PC-9 (cell line): ENCODE measurements at regions not wholly inside any gene's neighbourhood (a gene's known extent, or its start where the extent isn't known, plus 50 kb on each side); places are given as distances from the start of the nearest gene placed in this dataset.

ENCODE experiments used
- BruUV-seq: library from RNA; stranded (reverse); fragments of 400-500 nt; replicated peaks from 2 replicates; lab custom pipeline; 2021; lab: Mats Ljungman, UMichigan
- CTCF ChIA-PET: fragments of 300-600 bp; sonication (Branson Sonifier 250); formaldehyde crosslinking; loops from one replicate; lab custom pipeline; 2022; ENCODE audit warnings: antibody characterized with exemption; lab: Charles Lee
- POLR2A ChIA-PET: fragments of 300-600 bp; sonication (Branson Sonifier 250); formaldehyde crosslinking; loops from one replicate; lab custom pipeline; 2022; ENCODE audit warnings: antibody characterized with exemption; ENCODE audit not compliant: unreplicated experiment; lab: Charles Lee
- DNase-seq, 2 experiments: peaks; one replicate each; pipeline versions ENCODE4 v3.0.0 to v3.0.0-alpha.2; 2015 to 2022; ENCODE audit warnings: mixed read lengths in 1 of 2
- H2AFZ ChIP-seq: fragments of 200-600 bp; sonication (generic); 2 replicates; pipeline ENCODE4 v1.8.1; 2017; ENCODE audit warnings: antibody characterized with exemption
- H3F3A ChIP-seq: fragments of 200-600 bp; sonication (generic); 2 replicates; pipeline ENCODE4 v1.8.1; 2017; ENCODE audit warnings: antibody characterized with exemption, mild to moderate bottlenecking, low read depth; ENCODE audit not compliant: insufficient read depth
- H3K27ac ChIP-seq: fragments of 200-600 bp; sonication (generic); 2 replicates; pipeline ENCODE4 v1.6.1; 2016; ENCODE audit warnings: mixed run types
- H3K27me3 ChIP-seq: fragments of 200-600 bp; sonication (generic); 2 replicates; pipeline ENCODE4 v1.6.1; 2016; ENCODE audit warnings: low read depth, mixed run types; ENCODE audit not compliant: insufficient read depth
- H3K36me3 ChIP-seq: fragments of 200-600 bp; sonication (generic); 2 replicates; pipeline ENCODE4 v1.6.1; 2016; ENCODE audit warnings: low read depth, mixed run types
- H3K4me1 ChIP-seq: fragments of 200-600 bp; sonication (generic); replicated peaks from 2 replicates; pipeline ENCODE4 v1.6.1; 2016; ENCODE audit warnings: mixed run types; ENCODE audit not compliant: insufficient read depth
- H3K4me2 ChIP-seq: fragments of 200-600 bp; sonication (generic); 2 replicates; pipeline ENCODE4 v1.6.1; 2017; ENCODE audit warnings: mixed run types
- H3K4me3 ChIP-seq: fragments of 200-600 bp; sonication (generic); 2 replicates; pipeline ENCODE4 v1.6.1; 2016; ENCODE audit warnings: mixed run types
- H3K79me2 ChIP-seq: fragments of 200-600 bp; sonication (generic); 2 replicates; pipeline ENCODE4 v1.6.1; 2017; ENCODE audit warnings: low read depth, mixed run types
- H3K9me2 ChIP-seq: fragments of 200-600 bp; sonication (generic); 2 replicates; pipeline ENCODE4 v1.8.1; 2017; ENCODE audit warnings: mild to moderate bottlenecking; ENCODE audit not compliant: insufficient read depth
- H3K9me3 ChIP-seq: fragments of 200-600 bp; sonication (generic); 2 replicates; pipeline ENCODE4 v1.8.1; 2016; ENCODE audit warnings: low read depth; ENCODE audit not compliant: insufficient read depth
- H4K20me1 ChIP-seq: fragments of 200-600 bp; sonication (generic); 2 replicates; pipeline ENCODE4 v1.8.1; 2017; ENCODE audit not compliant: insufficient read depth
- CTCF ChIP-seq: fragments of 200-600 bp; sonication (generic); conservative IDR thresholded peaks from 2 replicates; pipeline ENCODE4 v1.6.1; 2017; ENCODE audit warnings: mixed run types, antibody characterized with exemption, mild to moderate bottlenecking, moderate library complexity
- EZH2 ChIP-seq: fragments of 200-600 bp; sonication (generic); IDR thresholded peaks from 2 replicates; pipeline ENCODE4 v1.8.0; 2017; ENCODE audit warnings: antibody characterized with exemption, low read depth
- intact Hi-C: fragments of 100-400 bp; cut with micrococcal nuclease; formaldehyde crosslinking; loops from one replicate; pipeline ENCODE4 v1.10.0; 2022; ENCODE audit not compliant: unreplicated experiment

GRCh38 chr2:67726416-67726815 lies 329.3 kb downstream of the ETAA1 start:
- Histone ChIP-seq H3K9me3 (no peaks in the 10 kb centered on the region), H3K36me3 (no peaks in the 10 kb centered on the region), H2AFZ (no peak overlapping the region), H4K20me1 (no peaks in the 10 kb centered on the region), H3K4me1 (no peaks in the 10 kb centered on the region), H3K4me3 (no peak overlapping the region), H3K9me2 (no peaks in the 10 kb centered on the region), H3K4me2 (no peak overlapping the region), H3K27ac (no peak overlapping the region), H3K27me3 (peaks cover 41% of the 10 kb centered on the region), H3F3A (no peaks in the 10 kb centered on the region), H3K79me2 (no peaks in the 10 kb centered on the region)
- TF ChIP-seq EZH2 (no peak), CTCF (no peak)
- intact Hi-C loops = no loop called here
- CTCF ChIA-PET = no interaction called here
- no TSS peak for BruUV-seq
- DNase-seq = no peak
- POLR2A ChIA-PET = no interaction called here

GRCh38 chr2:67727131-67727530 lies 330.0 kb downstream of the ETAA1 start:
- Histone ChIP-seq H4K20me1 (no peaks in the 10 kb centered on the region), H3K9me2 (no peaks in the 10 kb centered on the region), H3K27ac (no peak overlapping the region), H3K9me3 (no peaks in the 10 kb centered on the region), H3K4me3 (no peak overlapping the region), H3K36me3 (no peaks in the 10 kb centered on the region), H3K79me2 (no peaks in the 10 kb centered on the region), H2AFZ (no peak overlapping the region), H3F3A (no peaks in the 10 kb centered on the region), H3K4me1 (no peaks in the 10 kb centered on the region), H3K4me2 (no peak overlapping the region), H3K27me3 (peaks cover 41% of the 10 kb centered on the region)
- no peak for DNase-seq
- intact Hi-C loops = no loop called here
- CTCF ChIA-PET = no interaction called here
- POLR2A ChIA-PET = no interaction called here
- no peak for TF ChIP-seq EZH2
- no peak for TF ChIP-seq CTCF
- BruUV-seq = no TSS peak

DNA sequence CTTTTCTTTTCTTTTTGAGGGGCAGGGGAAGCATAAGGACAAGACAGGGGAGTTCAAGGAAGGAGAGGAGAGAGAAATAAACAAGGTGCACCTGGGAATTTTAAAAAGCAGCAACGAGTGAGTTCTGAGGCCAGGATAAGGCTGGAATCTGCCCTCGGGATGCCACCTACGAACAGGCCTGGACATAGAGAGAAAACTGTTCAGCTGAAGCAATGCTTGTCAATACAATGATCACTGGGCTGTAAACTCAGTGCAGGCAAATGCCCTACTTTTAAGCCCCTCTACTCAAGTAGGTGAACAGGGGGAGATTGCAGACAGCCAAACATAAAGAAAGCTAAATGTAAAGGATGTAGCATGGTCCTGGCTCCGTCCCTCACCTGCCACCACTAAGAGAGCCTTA lies 330.5 kb downstream of the ETAA1 start:
- H3K27me3 ChIP-seq = peaks cover 41% of the 10 kb centered on the region
- H3K36me3 ChIP-seq = no peaks in the 10 kb centered on the region
- H4K20me1 ChIP-seq = no peaks in the 10 kb centered on the region
- no peaks in the 10 kb centered on the region for H3K79me2 ChIP-seq
- no peak overlapping the region for H3K4me2 ChIP-seq
- H3K9me2 ChIP-seq = no peaks in the 10 kb centered on the region
- no peak overlapping the region for H3K27ac ChIP-seq
- TF ChIP-seq EZH2 (no peak), CTCF (no peak)
- no TSS peak for BruUV-seq
- no peaks in the 10 kb centered on the region for H3F3A ChIP-seq
- H3K4me3 ChIP-seq = no peak overlapping the region
- no peak overlapping the region for H2AFZ ChIP-seq
- CTCF ChIA-PET = no interaction called here
- H3K4me1 ChIP-seq = no peaks in the 10 kb centered on the region
- no peak for DNase-seq
- POLR2A ChIA-PET = no interaction called here
- intact Hi-C loops = no loop called here
- no peaks in the 10 kb centered on the region for H3K9me3 ChIP-seq
